AG09309 (cell line): ENCODE measurements at regions not wholly inside any gene's neighbourhood (a gene's known extent, or its start where the extent isn't known, plus 50 kb on each side); places are given as distances from the start of the nearest gene placed in this dataset.

Experiments used
- DNase-seq: peaks from one replicate; pipeline ENCODE4 v3.0.0-alpha.2; 2010; ENCODE audit warnings: low read depth
- H3K4me3 ChIP-seq: 2 replicates; pipeline ENCODE4 v1.5.1; 2011; ENCODE audit warnings: mild to moderate bottlenecking, low read depth, low read length, moderate library complexity; ENCODE audit not compliant: control insufficient read depth
- CTCF ChIP-seq: IDR thresholded peaks from 2 replicates; pipeline ENCODE4 v1.5.1; 2011; ENCODE audit warnings: mild to moderate bottlenecking, low read depth, low read length, inconsistent platforms; ENCODE audit not compliant: insufficient read depth, control insufficient read depth; ENCODE audit errors: missing control alignments

- no peak for DNase-seq
Observed at GRCh38 chr6:48615041-48615440, 504.0 kb upstream of the PTCHD4 start.

GRCh38 chr6:48614326-48614725, 503.3 kb upstream of the PTCHD4 start:
- no peak for TF ChIP-seq CTCF
- DNase-seq, result no peak
- H3K4me3 ChIP-seq, result no peak overlapping the region

More at GRCh38 chr6:48615041-48615440, 504.0 kb upstream of the PTCHD4 start:
- TF ChIP-seq CTCF, result no peak
- no peak overlapping the region for H3K4me3 ChIP-seq

GRCh38 chr6:48613231-48613949, 502.4 kb upstream of the PTCHD4 start:
- no peak overlapping the region for H3K4me3 ChIP-seq
- TF ChIP-seq CTCF, result no peak
- no peak for DNase-seq

GRCh38 chr6:48611332-48611731, 500.3 kb upstream of the PTCHD4 start:
- no peak overlapping the region for H3K4me3 ChIP-seq
- no peak for TF ChIP-seq CTCF
- DNase-seq, result no peak

- H3K4me3 ChIP-seq, result no peak overlapping the region
- no peak for TF ChIP-seq CTCF
- DNase-seq, result no peak
Observed at GRCh38 chr6:48610846-48611245, 499.8 kb upstream of the PTCHD4 start.

GRCh38 chr6:48606618-48607017, 495.6 kb upstream of the PTCHD4 start:
- no peak for DNase-seq
- H3K4me3 ChIP-seq, result no peak overlapping the region
- TF ChIP-seq CTCF, result no peak
